PC-3 (cell line): ENCODE measurements at regions not wholly inside any gene's neighbourhood (a gene's known extent, or its start where the extent isn't known, plus 50 kb on each side); places are given as distances from the start of the nearest gene placed in this dataset.

Source experiments
- EZH2 ChIP-seq: fragments of 300-600 bp; sonication (generic); IDR thresholded peaks from one replicate; pipeline ENCODE4 v1.6.1; 2017; ENCODE audit warnings: antibody characterized with exemption, mild to moderate bottlenecking, low read length; ENCODE audit not compliant: unreplicated experiment
- EZH2phosphoT487 ChIP-seq: fragments of 300-600 bp; sonication (generic); IDR thresholded peaks from 2 replicates; pipeline ENCODE4 v1.6.1; 2018; ENCODE audit warnings: mild to moderate bottlenecking, antibody characterized with exemption, low read length, borderline replicate concordance
- TF ChIP-seq, protein P1 (sequence below): fragments of 300-600 bp; sonication (generic); conservative IDR thresholded peaks from 2 replicates; pipeline ENCODE4 v1.5.1; 2017; ENCODE audit warnings: antibody characterized with exemption, low read depth, mild to moderate bottlenecking, low read length

DNA sequence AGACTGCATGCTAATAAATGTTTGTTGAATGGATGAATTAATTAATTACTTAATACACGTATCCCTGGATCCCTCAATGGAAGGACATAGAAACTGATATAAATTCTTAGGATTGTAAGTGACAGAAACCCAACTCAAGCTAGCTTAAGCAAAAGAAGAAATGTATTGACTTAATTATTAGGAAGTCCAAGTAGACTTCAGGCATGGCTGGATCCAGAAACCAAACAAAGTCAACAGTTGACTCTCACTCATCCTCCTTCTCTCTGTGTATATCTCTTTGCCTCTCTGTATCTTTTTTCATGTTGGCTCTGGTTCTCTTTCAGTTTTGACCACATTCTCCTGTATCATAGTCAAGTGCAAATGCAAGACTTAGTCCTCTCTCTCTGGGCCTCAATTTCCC lies 82.0 kb upstream of the CTNNBL1 start:
- TF ChIP-seq, protein P1, sequence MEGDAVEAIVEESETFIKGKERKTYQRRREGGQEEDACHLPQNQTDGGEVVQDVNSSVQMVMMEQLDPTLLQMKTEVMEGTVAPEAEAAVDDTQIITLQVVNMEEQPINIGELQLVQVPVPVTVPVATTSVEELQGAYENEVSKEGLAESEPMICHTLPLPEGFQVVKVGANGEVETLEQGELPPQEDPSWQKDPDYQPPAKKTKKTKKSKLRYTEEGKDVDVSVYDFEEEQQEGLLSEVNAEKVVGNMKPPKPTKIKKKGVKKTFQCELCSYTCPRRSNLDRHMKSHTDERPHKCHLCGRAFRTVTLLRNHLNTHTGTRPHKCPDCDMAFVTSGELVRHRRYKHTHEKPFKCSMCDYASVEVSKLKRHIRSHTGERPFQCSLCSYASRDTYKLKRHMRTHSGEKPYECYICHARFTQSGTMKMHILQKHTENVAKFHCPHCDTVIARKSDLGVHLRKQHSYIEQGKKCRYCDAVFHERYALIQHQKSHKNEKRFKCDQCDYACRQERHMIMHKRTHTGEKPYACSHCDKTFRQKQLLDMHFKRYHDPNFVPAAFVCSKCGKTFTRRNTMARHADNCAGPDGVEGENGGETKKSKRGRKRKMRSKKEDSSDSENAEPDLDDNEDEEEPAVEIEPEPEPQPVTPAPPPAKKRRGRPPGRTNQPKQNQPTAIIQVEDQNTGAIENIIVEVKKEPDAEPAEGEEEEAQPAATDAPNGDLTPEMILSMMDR, result no peak
- TF ChIP-seq EZH2 (no peak), EZH2phosphoT487 (no peak)
